Trophoblast cell (in vitro differentiated cells and primary cell): ENCODE measurements at regions not wholly inside any gene's neighbourhood (a gene's known extent, or its start where the extent isn't known, plus 50 kb on each side); places are given as distances from the start of the nearest gene placed in this dataset.

ENCODE experiments used
- DNase-seq, 2 donors: peaks; one replicate each; pipeline ENCODE4 v3.0.0-alpha.2; 2016
- H2AFZ ChIP-seq: 2 replicates; pipeline ENCODE4 v1.6.1; 2013; ENCODE audit warnings: low read length, moderate library complexity, mild to moderate bottlenecking; ENCODE audit not compliant: insufficient read depth, poor library complexity
- H2AK5ac ChIP-seq: 2 replicates; pipeline ENCODE4 v1.6.1; 2013; ENCODE audit warnings: mild to moderate bottlenecking, low read length
- H2BK120ac ChIP-seq: 2 replicates; pipeline ENCODE4 v1.6.1; 2013; ENCODE audit warnings: low read length, mild to moderate bottlenecking, moderate library complexity; ENCODE audit not compliant: insufficient read depth, poor library complexity
- H2BK12ac ChIP-seq: 2 replicates; pipeline ENCODE4 v1.6.1; 2013; ENCODE audit warnings: mild to moderate bottlenecking, low read length, moderate library complexity
- H2BK5ac ChIP-seq: 2 replicates; pipeline ENCODE4 v1.6.1; 2013; ENCODE audit warnings: low read length, low read depth, moderate library complexity, mild to moderate bottlenecking; ENCODE audit not compliant: poor library complexity
- H3K14ac ChIP-seq: 2 replicates; pipeline ENCODE4 v1.6.1; 2013; ENCODE audit warnings: mild to moderate bottlenecking, low read length
- H3K18ac ChIP-seq: 2 replicates; pipeline ENCODE4 v1.6.1; 2013; ENCODE audit warnings: mild to moderate bottlenecking, low read length
- H3K23ac ChIP-seq: 2 replicates; pipeline ENCODE4 v1.6.1; 2013; ENCODE audit warnings: low read length
- H3K27ac ChIP-seq: 2 replicates; pipeline ENCODE4 v1.5.1; 2013; ENCODE audit warnings: low read depth, mild to moderate bottlenecking, inconsistent platforms, low read length, moderate library complexity
- H3K27me3 ChIP-seq: 2 replicates; pipeline ENCODE4 v1.6.1; 2013; ENCODE audit warnings: inconsistent platforms, mild to moderate bottlenecking, low read length, moderate library complexity; ENCODE audit not compliant: insufficient read depth
- H3K36me3 ChIP-seq, 2 experiments: 1 replicate in 1 of 2; 2 replicates in 1 of 2; pipeline ENCODE4 v1.6.1; 2013; ENCODE audit warnings: low read length in 2 of 2, mild to moderate bottlenecking in 2 of 2, moderate library complexity in 1 of 2; ENCODE audit not compliant: insufficient read depth in 2 of 2, control insufficient read depth in 1 of 2
- H3K4ac ChIP-seq: 2 replicates; pipeline ENCODE4 v1.6.1; 2013; ENCODE audit warnings: low read depth, mild to moderate bottlenecking, low read length, moderate library complexity
- H3K4me1 ChIP-seq, 2 experiments: 1 replicate in 1 of 2; 2 replicates in 1 of 2; pipeline ENCODE4 v1.6.1; 2013; ENCODE audit warnings: low read length in 2 of 2, mild to moderate bottlenecking in 2 of 2, moderate library complexity in 1 of 2; ENCODE audit not compliant: insufficient read depth in 2 of 2, control insufficient read depth in 1 of 2
- H3K4me2 ChIP-seq: 2 replicates; pipeline ENCODE4 v1.6.1; 2013; ENCODE audit warnings: inconsistent platforms, mild to moderate bottlenecking, low read length, moderate library complexity
- H3K4me3 ChIP-seq: 2 replicates; pipeline ENCODE4 v1.5.1; 2013; ENCODE audit warnings: mild to moderate bottlenecking, low read depth, low read length, inconsistent platforms
- H3K79me1 ChIP-seq: one replicate; pipeline ENCODE4 v1.6.1; 2013; ENCODE audit warnings: low read length
- H3K79me2 ChIP-seq: 2 replicates; pipeline ENCODE4 v1.6.1; 2013; ENCODE audit warnings: low read length, mild to moderate bottlenecking; ENCODE audit not compliant: control insufficient read depth, insufficient read depth, poor library complexity
- H3K9ac ChIP-seq: 2 replicates; pipeline ENCODE4 v1.6.1; 2013; ENCODE audit warnings: mild to moderate bottlenecking, low read length
- H3K9me3 ChIP-seq: 2 replicates; pipeline ENCODE4 v1.6.1; 2013; ENCODE audit warnings: low read depth, mild to moderate bottlenecking, control low read depth, inconsistent platforms, low read length; ENCODE audit not compliant: insufficient read depth
- H4K12ac ChIP-seq: 2 replicates; pipeline ENCODE4 v1.6.1; 2013; ENCODE audit warnings: low read depth, mild to moderate bottlenecking, low read length, moderate library complexity
- H4K8ac ChIP-seq: 2 replicates; pipeline ENCODE4 v1.6.1; 2013; ENCODE audit warnings: low read depth, mild to moderate bottlenecking, low read length, moderate library complexity
- H4K91ac ChIP-seq: one replicate; pipeline ENCODE4 v1.6.1; 2013; ENCODE audit warnings: low read depth, mild to moderate bottlenecking, low read length, moderate library complexity
- WGBS: extraction: QIAGEN DNeasy Blood & Tissue Kit; methylation state at CpG from one replicate; pipeline ENCODE4 v1.1.7; 2013; ENCODE audit warnings: missing lambda C conversion rate; ENCODE audit not compliant: insufficient read length, insufficient coverage; ENCODE audit errors: extremely low coverage; 5-methylcytosine and 5-hydroxymethylcytosine counted together

DNA sequence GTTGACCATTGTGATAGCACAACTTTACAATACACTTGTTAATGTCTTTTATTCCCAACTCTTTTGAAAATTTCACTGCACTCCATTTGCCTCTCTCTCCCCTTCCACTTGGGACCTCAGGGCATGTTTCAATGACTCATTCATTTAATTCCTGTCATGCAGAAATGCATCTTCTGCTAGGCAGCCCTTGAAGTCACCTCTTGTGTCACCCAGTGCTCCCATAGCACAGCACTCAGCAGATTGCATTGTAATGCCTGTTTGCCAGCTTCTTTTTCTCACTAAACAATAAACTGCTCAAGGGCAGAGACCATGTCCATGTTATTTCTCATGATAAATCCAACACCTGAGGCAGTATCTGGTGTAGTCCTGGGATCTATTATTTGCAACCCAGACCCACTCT, 85.9 kb upstream of the ACSL3 start:
- Histone ChIP-seq H3K4me3 (no peak overlapping the region), H2AFZ (no peak overlapping the region), H2BK5ac (no peak overlapping the region), H3K79me2 (no peaks in the 10 kb centered on the region), H3K23ac (no peak overlapping the region), H3K36me3 (no peaks in the 10 kb centered on the region), H4K12ac (no peak overlapping the region), H3K14ac (no peak overlapping the region), H3K27ac (no peak overlapping the region), H3K18ac (no peak overlapping the region), H2BK12ac (peak overlapping the region; percentile 84), H3K9ac (no peak overlapping the region), H3K79me1 (no peaks in the 10 kb centered on the region), H3K4ac (no peak overlapping the region), H2BK120ac (no peak overlapping the region), H3K4me1 (peaks cover 5% of the 10 kb centered on the region in 2 experiments), H3K9me3 (no peaks in the 10 kb centered on the region), H3K4me2 (no peak overlapping the region), H2AK5ac (no peak overlapping the region), H4K8ac (no peak overlapping the region), H4K91ac (no peak overlapping the region), H3K27me3 (no peaks in the 10 kb centered on the region)
- DNase-seq: peak; percentile 14 to 34

DNA sequence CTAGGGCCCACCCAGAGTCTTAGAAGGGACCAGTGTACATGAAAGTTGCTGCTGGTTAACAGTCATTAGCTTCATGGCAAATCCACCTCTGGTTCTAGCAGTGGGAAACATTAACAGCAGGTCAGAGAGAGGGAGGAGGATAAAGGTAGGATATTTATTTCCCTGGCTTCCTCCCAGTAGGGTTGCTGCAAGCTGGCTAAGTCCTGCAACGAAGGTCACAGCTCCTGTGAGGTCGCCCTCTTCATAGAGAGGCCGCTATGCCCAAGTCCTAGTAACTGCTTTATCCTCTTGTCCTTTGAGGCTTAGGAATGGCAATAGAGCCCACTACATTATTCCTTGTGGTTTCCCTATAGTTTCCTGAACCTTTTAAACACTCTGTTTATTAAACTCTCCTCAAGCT, 84.0 kb upstream of the ACSL3 start:
- Histone ChIP-seq H2BK5ac (no peak overlapping the region), H3K18ac (no peak overlapping the region), H3K27me3 (no peaks in the 10 kb centered on the region), H3K27ac (no peak overlapping the region), H3K36me3 (no peaks in the 10 kb centered on the region), H3K9me3 (no peaks in the 10 kb centered on the region), H3K4me3 (no peak overlapping the region), H2BK12ac (no peak overlapping the region), H3K4me1 (peaks cover 5 to 7% of the 10 kb centered on the region in 2 experiments), H2AFZ (no peak overlapping the region), H4K8ac (no peak overlapping the region), H3K14ac (no peak overlapping the region), H3K4me2 (no peak overlapping the region), H3K9ac (no peak overlapping the region), H3K4ac (no peak overlapping the region), H2AK5ac (no peak overlapping the region), H4K12ac (no peak overlapping the region), H4K91ac (no peak overlapping the region), H2BK120ac (no peak overlapping the region), H3K79me2 (no peaks in the 10 kb centered on the region), H3K79me1 (no peaks in the 10 kb centered on the region), H3K23ac (no peak overlapping the region)
- DNase-seq: no peak
- no CpG with 5 or more reads among the region's 3 CpGs for WGBS

DNA sequence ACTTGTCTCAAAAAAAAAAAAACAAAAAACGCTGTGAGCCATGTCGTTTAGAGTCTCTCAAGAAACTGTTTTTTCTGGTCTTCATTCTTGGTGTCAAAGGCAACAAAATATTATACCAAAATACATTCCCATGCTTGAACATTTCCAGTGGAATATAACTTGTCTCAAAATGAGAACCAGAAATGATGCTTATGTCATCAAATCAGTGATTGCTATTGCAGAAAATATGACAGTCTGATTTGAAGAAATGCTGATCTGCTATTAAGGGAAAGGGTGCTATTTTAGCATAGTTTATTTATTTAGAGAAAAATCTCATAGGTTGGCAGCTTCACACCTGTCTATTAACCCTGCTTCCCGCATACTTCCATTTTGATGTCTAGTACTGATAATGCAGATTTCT, 82.4 kb upstream of the ACSL3 start:
- no peaks in the 10 kb centered on the region for H3K27me3 ChIP-seq
- H3K9me3 ChIP-seq: no peaks in the 10 kb centered on the region
- H3K27ac ChIP-seq: no peak overlapping the region
- no peak overlapping the region for H2BK5ac ChIP-seq
- WGBS: no CpG with 5 or more reads among the region's 3 CpGs
- H3K4me3 ChIP-seq: no peak overlapping the region
- H3K79me2 ChIP-seq: no peaks in the 10 kb centered on the region
- H3K23ac ChIP-seq: no peak overlapping the region
- H3K18ac ChIP-seq: no peak overlapping the region
- peaks cover 5 to 7% of the 10 kb centered on the region in 2 experiments for H3K4me1 ChIP-seq
- H2BK12ac ChIP-seq: no peak overlapping the region
- no peaks in the 10 kb centered on the region for H3K36me3 ChIP-seq
- no peak overlapping the region for H3K4ac ChIP-seq
- DNase-seq: peak in 1 of 2 donors; percentile 24
- H4K91ac ChIP-seq: no peak overlapping the region
- peaks cover 4% of the 10 kb centered on the region for H3K79me1 ChIP-seq
- H4K12ac ChIP-seq: no peak overlapping the region
- H3K14ac ChIP-seq: no peak overlapping the region
- H2BK120ac ChIP-seq: no peak overlapping the region
- no peak overlapping the region for H2AK5ac ChIP-seq
- H2AFZ ChIP-seq: no peak overlapping the region
- no peak overlapping the region for H4K8ac ChIP-seq
- H3K9ac ChIP-seq: no peak overlapping the region
- H3K4me2 ChIP-seq: no peak overlapping the region

DNA sequence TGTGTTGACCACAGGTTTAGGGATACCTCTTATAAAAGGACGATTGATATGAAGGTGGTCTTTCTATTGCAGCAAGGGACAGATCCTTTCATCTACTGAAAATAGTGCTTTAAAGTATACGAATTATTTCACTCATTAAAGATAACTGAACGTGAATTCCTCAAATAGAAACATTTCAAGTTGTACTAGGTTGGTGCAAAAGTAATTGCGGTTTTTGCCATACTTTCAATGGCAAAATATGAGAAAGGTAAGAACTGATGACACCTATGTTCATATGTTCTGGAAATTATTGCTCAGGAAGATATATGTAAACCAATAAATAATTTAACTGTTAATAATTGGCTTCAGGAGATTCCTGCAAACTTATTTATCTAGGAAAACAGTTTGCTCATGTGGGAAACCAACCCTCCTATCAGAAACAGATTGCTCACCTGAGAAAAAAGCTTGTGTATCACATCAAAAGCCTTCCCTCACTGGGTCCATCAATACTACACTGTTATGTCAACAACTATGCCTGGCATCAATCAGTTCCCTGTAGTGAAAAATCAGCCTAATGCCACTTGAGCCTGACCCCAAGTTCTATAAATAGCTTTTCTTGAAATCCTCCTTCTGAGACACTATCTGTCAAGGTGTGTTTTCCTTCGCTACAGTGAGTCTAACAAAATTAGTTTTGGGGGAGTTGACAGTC, 81.5 kb upstream of the ACSL3 start:
- H3K27me3 ChIP-seq: no peaks in the 10 kb centered on the region
- no peak overlapping the region for H2BK120ac ChIP-seq
- H3K9me3 ChIP-seq: no peaks in the 10 kb centered on the region
- no peak overlapping the region for H3K14ac ChIP-seq
- H4K91ac ChIP-seq: no peak overlapping the region
- H4K8ac ChIP-seq: no peak overlapping the region
- no peak overlapping the region for H2BK5ac ChIP-seq
- no peak overlapping the region for H3K9ac ChIP-seq
- no CpG with 5 or more reads among the region's 5 CpGs for WGBS
- DNase-seq: no peak
- H3K4me3 ChIP-seq: no peak overlapping the region
- H3K79me2 ChIP-seq: no peaks in the 10 kb centered on the region
- peaks cover 5 to 7% of the 10 kb centered on the region in 2 experiments for H3K4me1 ChIP-seq
- H3K18ac ChIP-seq: no peak overlapping the region
- no peak overlapping the region for H2AK5ac ChIP-seq
- no peak overlapping the region for H3K4ac ChIP-seq
- H3K36me3 ChIP-seq: no peaks in the 10 kb centered on the region
- no peak overlapping the region for H4K12ac ChIP-seq
- no peak overlapping the region for H3K4me2 ChIP-seq
- no peak overlapping the region for H2AFZ ChIP-seq
- no peak overlapping the region for H2BK12ac ChIP-seq
- peaks cover 4% of the 10 kb centered on the region for H3K79me1 ChIP-seq
- no peak overlapping the region for H3K27ac ChIP-seq
- no peak overlapping the region for H3K23ac ChIP-seq
